Endodermal cell (in vitro differentiated cells): ENCODE measurements at regions not wholly inside any gene's neighbourhood (a gene's known extent, or its start where the extent isn't known, plus 50 kb on each side); places are given as distances from the start of the nearest gene placed in this dataset.

Source experiments
- DNase-seq: peaks from one replicate; pipeline ENCODE4 v3.0.0-alpha.2; 2017
- H3K27ac ChIP-seq: 2 replicates; pipeline ENCODE4 v1.5.1; 2013; ENCODE audit warnings: mild to moderate bottlenecking, low read depth, low read length, moderate library complexity
- H3K27me3 ChIP-seq: 2 replicates; pipeline ENCODE4 v1.6.1; 2013; ENCODE audit warnings: mild to moderate bottlenecking, low read length, moderate library complexity; ENCODE audit not compliant: insufficient read depth, control insufficient read depth, poor library complexity, severe bottlenecking
- H3K36me3 ChIP-seq: 2 replicates; pipeline ENCODE4 v1.7.0; 2013; ENCODE audit warnings: mild to moderate bottlenecking, low read length, moderate library complexity; ENCODE audit not compliant: control insufficient read depth, insufficient read depth
- H3K4me1 ChIP-seq: one replicate; pipeline ENCODE4 v1.7.0; 2013; ENCODE audit warnings: low read length; ENCODE audit not compliant: control insufficient read depth, insufficient read depth
- H3K4me3 ChIP-seq: 2 replicates; pipeline ENCODE4 v1.5.1; 2013; ENCODE audit warnings: mild to moderate bottlenecking, low read length, moderate library complexity
- H3K9ac ChIP-seq: 2 replicates; pipeline ENCODE4 v1.6.1; 2013; ENCODE audit warnings: mild to moderate bottlenecking, low read length, moderate library complexity; ENCODE audit not compliant: poor library complexity, severe bottlenecking; ENCODE audit errors: extremely low read depth
- H3K9me3 ChIP-seq: 2 replicates; pipeline ENCODE4 v1.6.1; 2013; ENCODE audit warnings: mild to moderate bottlenecking, low read length, moderate library complexity; ENCODE audit not compliant: control insufficient read depth
- H3K27ac Mint-ChIP-seq: 2 replicates; pipeline ENCODE4 v1.8.0; 2020; ENCODE audit warnings: mixed read lengths
- H3K27me3 Mint-ChIP-seq: 2 replicates; pipeline ENCODE4 v1.8.0; 2021; ENCODE audit warnings: mild to moderate bottlenecking, mixed read lengths; ENCODE audit not compliant: insufficient read depth
- H3K36me3 Mint-ChIP-seq: 2 replicates; pipeline ENCODE4 v1.8.0; 2020; ENCODE audit warnings: low read depth, mixed read lengths
- H3K4me1 Mint-ChIP-seq: 2 replicates; pipeline ENCODE4 v1.8.0; 2020; ENCODE audit warnings: mixed read lengths
- H3K4me3 Mint-ChIP-seq: 2 replicates; pipeline ENCODE4 v1.8.0; 2020; ENCODE audit warnings: mild to moderate bottlenecking, moderate library complexity, mixed read lengths
- H3K9me3 Mint-ChIP-seq: 2 replicates; pipeline ENCODE4 v1.8.0; 2020; ENCODE audit warnings: mild to moderate bottlenecking, mixed read lengths
- WGBS, 2 experiments: methylation state at CpG; one replicate each; pipeline versions ENCODE4 v1.1.5 to v1.1.7; 2013; ENCODE audit warnings: missing lambda C conversion rate in 2 of 2, mixed read lengths in 1 of 2; ENCODE audit not compliant: insufficient coverage in 1 of 2, insufficient read length in 1 of 2; 5-methylcytosine and 5-hydroxymethylcytosine counted together
- TF ChIP-seq, protein P1 (sequence below): fragments of 200-600 bp; sonication (generic); conservative IDR thresholded peaks from 2 replicates; pipeline ENCODE4 v1.5.0; 2021; ENCODE audit warnings: antibody characterized with exemption, mild to moderate bottlenecking

DNA sequence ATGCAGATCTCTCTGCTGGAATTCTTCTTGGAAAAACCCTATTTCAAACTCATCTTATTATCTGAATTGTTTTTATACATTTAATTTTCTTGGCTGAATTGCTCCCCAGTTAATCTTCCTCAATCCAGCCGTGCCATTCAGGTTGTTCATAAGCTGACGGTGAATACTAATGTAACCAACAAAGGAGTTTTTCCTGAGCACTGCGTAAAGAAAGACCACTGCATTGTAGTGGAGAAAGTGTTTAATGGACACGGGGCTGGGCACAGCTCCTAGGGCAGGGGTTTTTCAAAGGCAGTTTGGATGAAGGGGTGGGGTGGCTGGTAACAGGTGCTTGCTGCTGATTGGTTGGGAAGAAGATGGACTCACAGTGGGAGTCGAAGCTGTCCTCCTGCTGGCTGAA, 820.3 kb downstream of the ADGRL2 start:
- H3K4me3 Mint-ChIP-seq = no peak overlapping the region
- TF ChIP-seq, protein P1, sequence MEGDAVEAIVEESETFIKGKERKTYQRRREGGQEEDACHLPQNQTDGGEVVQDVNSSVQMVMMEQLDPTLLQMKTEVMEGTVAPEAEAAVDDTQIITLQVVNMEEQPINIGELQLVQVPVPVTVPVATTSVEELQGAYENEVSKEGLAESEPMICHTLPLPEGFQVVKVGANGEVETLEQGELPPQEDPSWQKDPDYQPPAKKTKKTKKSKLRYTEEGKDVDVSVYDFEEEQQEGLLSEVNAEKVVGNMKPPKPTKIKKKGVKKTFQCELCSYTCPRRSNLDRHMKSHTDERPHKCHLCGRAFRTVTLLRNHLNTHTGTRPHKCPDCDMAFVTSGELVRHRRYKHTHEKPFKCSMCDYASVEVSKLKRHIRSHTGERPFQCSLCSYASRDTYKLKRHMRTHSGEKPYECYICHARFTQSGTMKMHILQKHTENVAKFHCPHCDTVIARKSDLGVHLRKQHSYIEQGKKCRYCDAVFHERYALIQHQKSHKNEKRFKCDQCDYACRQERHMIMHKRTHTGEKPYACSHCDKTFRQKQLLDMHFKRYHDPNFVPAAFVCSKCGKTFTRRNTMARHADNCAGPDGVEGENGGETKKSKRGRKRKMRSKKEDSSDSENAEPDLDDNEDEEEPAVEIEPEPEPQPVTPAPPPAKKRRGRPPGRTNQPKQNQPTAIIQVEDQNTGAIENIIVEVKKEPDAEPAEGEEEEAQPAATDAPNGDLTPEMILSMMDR = no peak
- H3K27ac Mint-ChIP-seq = no peak overlapping the region
- Histone ChIP-seq H3K4me1 (no peaks in the 10 kb centered on the region), H3K9me3 (peaks cover 14% of the 10 kb centered on the region), H3K27ac (no peak overlapping the region), H3K36me3 (no peaks in the 10 kb centered on the region), H3K27me3 (no peaks in the 10 kb centered on the region), H3K4me3 (no peak overlapping the region), H3K9ac (no peak overlapping the region)
- DNase-seq = no peak
- H3K36me3 Mint-ChIP-seq = no peaks in the 10 kb centered on the region
- peaks cover 31% of the 10 kb centered on the region for H3K9me3 Mint-ChIP-seq
- H3K27me3 Mint-ChIP-seq = no peaks in the 10 kb centered on the region
- no peaks in the 10 kb centered on the region for H3K4me1 Mint-ChIP-seq
- 90 to 92% methylated on average over 4 to 5 of the region's 5 CpGs for WGBS, 2 experiments

DNA sequence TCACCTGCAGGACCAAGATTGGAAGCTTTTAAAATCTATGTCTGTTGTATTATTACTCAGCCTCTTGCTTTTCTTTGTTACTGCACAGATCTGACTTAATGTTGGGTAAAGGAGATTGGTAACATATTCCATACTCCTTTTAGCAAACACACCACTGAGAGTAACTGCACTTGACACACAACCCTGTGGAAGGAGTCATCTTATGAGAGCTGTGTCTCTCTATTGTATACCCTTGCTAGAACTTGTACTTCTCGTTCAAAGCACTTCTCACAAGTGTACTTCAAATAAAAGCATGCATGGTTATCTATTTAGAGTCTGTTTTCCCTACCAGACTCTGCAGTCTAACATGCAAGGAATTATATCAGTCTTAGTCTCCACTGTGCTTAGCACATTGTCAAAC, 813.4 kb downstream of the ADGRL2 start:
- Mint-ChIP-seq H3K27me3 (no peaks in the 10 kb centered on the region), H3K27ac (no peak overlapping the region), H3K36me3 (no peaks in the 10 kb centered on the region), H3K9me3 (no peaks in the 10 kb centered on the region), H3K4me1 (no peaks in the 10 kb centered on the region), H3K4me3 (no peak overlapping the region)
- TF ChIP-seq, protein P1 = no peak
- H3K4me3 ChIP-seq = no peak overlapping the region
- H3K36me3 ChIP-seq = no peaks in the 10 kb centered on the region
- H3K27me3 ChIP-seq = no peaks in the 10 kb centered on the region
- DNase-seq = no peak
- H3K27ac ChIP-seq = no peak overlapping the region
- 94% methylated on average over 1 of the region's 1 CpG; no CpG with 5 or more reads in 1 of the 2 experiments for WGBS, 2 experiments
- H3K9ac ChIP-seq = no peak overlapping the region
- no peaks in the 10 kb centered on the region for H3K9me3 ChIP-seq
- no peaks in the 10 kb centered on the region for H3K4me1 ChIP-seq

DNA sequence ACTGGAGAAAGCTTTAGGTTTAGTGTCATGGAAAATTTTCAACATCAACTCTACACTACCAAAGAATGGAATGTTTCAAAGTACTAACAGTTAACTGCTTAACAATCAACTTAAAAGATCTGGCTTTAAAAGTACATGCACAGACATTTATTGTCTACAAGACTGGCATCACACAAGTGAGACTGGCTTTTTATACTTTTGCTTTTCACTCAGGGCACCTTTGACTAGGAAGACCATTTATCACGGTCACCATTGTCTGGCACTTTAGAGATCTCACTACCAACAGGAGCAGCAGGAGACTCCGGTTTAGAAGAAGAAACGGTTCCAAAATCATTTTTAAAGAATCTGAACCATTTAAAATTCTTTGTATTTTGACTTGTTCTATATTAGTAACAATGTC, 812.3 kb downstream of the ADGRL2 start:
- H3K27me3 Mint-ChIP-seq = no peaks in the 10 kb centered on the region
- H3K4me3 Mint-ChIP-seq = no peak overlapping the region
- no peak overlapping the region for H3K27ac Mint-ChIP-seq
- Histone ChIP-seq H3K9ac (no peak overlapping the region), H3K4me3 (no peak overlapping the region), H3K27ac (no peak overlapping the region), H3K9me3 (no peaks in the 10 kb centered on the region), H3K36me3 (no peaks in the 10 kb centered on the region), H3K4me1 (no peaks in the 10 kb centered on the region), H3K27me3 (no peaks in the 10 kb centered on the region)
- H3K4me1 Mint-ChIP-seq = no peaks in the 10 kb centered on the region
- no peaks in the 10 kb centered on the region for H3K9me3 Mint-ChIP-seq
- WGBS, 2 experiments = 80 to 100% methylated on average over 1 to 3 of the region's 3 CpGs
- no peak for DNase-seq
- H3K36me3 Mint-ChIP-seq = no peaks in the 10 kb centered on the region
- TF ChIP-seq, protein P1 = no peak
